GM19397 (cell line): ENCODE measurements at regions not wholly inside any gene's neighbourhood (a gene's known extent, or its start where the extent isn't known, plus 50 kb on each side); places are given as distances from the start of the nearest gene placed in this dataset.

ENCODE experiments used
- ATAC-seq: cut with Tn5 transposase; IDR thresholded peaks from one replicate; pipeline ENCODE4 v1.9.1; 2021; ENCODE audit warnings: mild to moderate bottlenecking, moderate library complexity; ENCODE audit not compliant: unreplicated experiment

DNA sequence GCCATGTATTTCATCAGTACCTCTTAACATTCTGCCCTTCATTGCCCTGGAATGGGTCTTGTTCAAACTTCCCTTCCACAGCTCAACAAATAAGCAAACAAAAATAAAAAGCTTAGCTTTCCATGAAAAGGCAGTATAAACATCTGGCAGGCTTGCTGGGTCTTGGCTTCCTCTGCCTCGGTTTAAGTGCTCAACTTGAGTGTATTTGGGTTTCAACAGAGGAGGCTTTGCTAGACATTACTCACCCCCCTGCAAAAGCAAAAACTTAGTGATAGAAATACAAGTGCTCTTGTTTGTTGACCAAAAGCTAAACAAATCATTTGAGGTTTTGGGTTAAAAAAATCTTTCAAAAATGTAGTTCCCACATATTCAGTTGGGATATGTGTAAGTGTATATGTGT, 518.5 kb downstream of the PLPP3 start:
- ATAC-seq, result no peak

- no peak for ATAC-seq
These were observed 521.6 kb downstream of the PLPP3 start for GRCh38 chr1:56057466-56058405.

DNA sequence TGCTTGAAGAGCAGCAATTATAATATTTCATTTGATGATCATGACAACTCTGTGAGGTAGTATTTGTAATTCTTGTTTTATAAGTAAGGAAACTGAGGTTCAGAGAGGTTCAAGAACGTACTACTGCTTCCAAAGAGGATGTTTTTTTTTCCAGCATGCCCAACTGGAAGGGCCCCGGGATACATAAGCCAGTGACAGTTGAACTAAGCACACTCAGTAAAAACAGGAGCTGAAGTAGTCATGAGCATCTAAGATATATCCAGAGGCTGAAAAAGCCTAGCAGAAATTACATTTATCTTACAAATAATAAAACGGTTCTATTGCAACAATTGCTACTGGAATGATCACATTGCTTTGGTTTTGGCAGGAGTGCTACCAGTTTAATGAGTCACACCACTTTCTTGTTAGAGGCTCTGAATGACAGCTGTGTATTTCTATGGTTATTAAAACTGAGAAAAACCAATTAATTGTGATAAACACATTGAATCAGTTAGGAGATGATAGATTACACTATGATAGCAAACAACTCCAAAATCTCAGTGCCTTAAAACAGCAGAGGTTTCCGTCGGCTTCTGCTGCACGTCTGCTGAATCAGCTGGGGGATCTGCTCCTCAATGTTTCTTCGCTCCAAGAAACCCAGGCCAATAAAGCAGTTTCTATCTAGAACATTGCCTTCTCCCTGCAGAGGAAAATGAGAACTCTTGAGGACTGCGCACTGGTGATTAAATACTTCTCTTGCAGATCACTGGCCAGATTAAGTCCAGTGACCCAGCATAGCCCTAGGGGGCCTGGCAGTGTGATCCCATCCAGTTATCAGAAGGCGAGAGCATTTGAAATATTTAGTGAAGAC, 522.7 kb downstream of the PLPP3 start:
- no peak for ATAC-seq

- no peak for ATAC-seq
These were observed 524.4 kb downstream of the PLPP3 start for GRCh38 chr1:56054959-56055358.

DNA sequence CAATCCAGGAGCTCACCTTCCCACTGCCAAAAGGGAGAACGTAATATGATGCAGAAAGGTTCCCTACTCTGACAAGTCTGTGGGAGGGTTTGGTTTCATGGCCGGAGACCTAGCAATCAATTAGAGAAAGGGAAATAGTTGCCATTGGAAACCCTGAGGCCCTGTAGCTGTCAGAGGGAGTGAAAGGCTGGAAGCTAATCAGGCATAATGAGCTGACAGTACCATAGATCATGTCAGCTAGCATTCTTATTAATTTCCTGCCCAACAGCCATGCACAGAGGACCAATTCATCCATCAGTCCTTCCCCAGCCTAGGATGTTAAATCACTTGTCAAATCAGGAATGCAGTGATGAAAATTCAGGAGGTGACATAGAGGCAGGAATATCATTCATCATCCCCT, 527.3 kb downstream of the PLPP3 start:
- ATAC-seq, result no peak

GRCh38 chr1:56050911-56051310, 528.5 kb downstream of the PLPP3 start:
- ATAC-seq, result no peak

DNA sequence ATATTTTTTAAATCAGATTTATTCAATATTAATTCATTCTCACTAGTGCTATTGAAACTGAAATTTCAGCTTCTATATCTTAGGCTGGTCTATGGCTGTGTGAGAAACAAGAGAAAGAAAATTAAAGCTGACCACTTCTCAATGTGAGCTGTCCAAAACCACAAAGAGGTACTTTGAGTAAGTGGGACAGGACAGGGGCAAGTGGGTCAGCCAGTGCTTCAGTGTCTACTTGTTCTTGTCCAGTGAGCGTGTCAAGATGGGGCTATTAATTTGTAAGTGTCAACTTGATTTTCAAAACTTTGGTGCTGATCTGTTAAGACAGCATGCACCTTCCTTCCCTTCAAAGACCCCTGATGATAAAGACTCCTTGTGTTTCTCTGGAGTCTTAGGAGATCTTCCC, 533.9 kb downstream of the PLPP3 start:
- ATAC-seq, result no peak

DNA sequence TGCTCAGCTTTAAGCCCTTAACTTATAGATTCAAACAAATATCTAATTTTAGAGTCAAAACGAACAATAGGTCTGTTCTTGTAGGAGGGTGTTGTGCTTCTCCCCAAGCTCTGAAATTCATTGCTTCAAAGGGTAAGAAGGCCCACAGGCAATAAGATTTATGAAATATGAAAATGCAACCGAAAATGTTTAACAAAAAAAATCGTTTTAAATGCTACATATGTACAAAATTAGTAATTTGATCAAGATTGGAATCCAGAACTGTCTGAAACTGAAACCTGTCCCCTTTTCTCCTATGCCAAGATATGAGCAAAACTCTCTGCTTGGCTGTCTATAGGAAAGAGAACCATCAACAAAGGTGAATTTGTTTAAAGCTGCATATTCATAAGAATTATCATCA, 534.3 kb downstream of the PLPP3 start:
- ATAC-seq, result no peak

DNA sequence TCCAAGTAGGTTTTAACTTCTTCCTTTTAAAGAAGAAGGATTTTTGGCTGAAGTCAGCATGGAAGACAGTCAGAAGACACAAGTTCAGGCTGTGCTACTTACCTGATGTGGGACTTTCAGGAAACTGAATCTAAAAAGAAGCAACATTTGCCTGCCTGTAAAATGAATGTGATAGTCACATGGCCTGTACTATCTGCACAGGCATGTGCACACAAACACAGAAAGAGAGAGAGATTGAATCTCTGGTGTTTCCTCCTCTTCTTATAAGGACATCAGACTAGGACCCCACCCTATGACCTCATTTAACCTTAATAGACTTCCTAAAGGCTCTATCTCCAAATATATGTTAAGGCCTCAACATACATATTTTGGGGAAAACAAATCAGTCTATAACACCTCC, 542.9 kb downstream of the PLPP3 start:
- ATAC-seq, result no peak

DNA sequence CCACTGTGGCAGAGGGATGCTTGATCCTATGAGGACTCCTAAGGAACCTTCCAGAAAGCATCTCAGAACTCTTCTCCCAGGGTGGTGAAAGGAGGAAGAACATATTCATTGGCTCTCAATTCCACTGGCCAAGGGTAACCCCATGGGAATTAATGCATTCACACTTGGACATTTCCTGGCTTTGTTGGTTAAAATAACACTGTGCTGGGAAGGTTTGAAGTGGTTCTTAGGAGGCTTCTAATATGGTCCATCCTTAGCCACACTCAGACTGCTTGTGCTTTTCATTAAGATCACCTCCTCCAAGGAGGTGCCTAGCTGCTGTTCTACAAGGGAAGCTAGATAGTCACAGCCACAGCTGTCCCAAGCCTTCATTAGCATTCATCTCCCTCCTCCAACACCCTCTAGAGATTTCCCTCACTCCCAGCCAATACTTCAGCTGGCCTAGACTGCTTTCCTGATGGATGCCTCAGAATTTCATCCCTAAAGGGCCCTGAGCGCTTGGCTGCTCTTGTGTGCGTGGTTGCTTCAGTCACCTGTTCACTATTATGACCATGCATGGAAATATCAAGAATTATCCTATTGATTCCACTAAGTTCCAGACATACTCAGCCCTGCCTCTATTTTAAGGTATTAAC, 544.4 kb downstream of the PLPP3 start:
- ATAC-seq, result no peak

- no peak for ATAC-seq
These were observed 545.1 kb downstream of the PLPP3 start for GRCh38 chr1:56034222-56034621.

DNA sequence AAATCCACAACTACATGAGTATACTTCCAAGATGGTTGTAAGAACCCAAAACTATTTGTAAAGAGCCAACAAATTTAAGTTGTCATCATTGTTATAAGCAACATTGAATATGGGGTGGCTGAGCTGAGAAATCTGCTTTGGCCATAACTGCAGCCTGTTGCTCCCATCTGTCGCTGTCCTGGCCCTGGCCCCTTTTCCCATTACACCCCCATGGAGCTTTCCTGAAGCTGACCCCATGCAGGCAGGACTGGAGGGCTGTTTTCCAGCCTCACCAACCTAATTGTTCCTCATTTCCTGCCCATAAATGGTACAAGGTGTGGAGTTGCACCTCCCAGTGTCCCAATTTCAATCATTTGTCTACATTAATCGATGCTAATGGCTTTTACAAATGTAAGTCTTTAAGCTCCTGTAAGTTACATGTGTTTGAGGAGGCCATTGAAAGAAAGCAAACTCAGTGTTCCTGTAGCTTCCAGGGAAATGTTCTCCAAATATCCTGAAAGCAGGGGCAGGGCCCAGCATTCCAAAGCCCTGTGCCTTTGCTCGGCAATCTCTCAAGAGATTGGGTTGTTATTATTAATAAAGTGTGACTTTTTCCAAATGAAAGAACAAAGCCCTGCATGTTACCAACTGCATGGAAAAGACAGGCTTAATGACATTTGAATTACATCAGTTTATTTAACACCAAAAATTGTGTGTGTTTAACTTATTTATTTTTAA, 545.9 kb downstream of the PLPP3 start:
- ATAC-seq, result no peak

GRCh38 chr1:56032096-56032676, 547.2 kb downstream of the PLPP3 start:
- ATAC-seq, result no peak

GRCh38 chr1:56031001-56031400, 548.4 kb downstream of the PLPP3 start:
- no peak for ATAC-seq

- no peak for ATAC-seq
These were observed 549.9 kb downstream of the PLPP3 start for GRCh38 chr1:56029319-56030003.

DNA sequence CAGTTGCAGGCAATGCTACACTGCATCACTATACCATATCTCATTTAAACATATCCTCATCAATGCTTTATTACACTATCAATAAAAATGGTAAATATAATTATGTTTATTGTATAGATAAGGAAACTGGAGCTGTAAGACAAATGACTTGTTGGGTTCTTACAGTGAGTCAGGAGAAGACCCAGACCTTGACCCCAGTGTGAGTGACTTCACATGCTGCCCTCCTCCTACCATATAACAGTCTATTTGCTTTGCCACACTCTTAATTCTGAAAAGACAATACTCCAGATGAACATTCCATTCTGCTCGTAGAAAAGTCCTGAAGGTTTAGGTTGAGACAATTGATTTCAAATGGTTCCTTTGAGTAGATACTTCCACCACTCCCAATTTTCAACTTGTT, 550.5 kb downstream of the PLPP3 start:
- ATAC-seq, result no peak

DNA sequence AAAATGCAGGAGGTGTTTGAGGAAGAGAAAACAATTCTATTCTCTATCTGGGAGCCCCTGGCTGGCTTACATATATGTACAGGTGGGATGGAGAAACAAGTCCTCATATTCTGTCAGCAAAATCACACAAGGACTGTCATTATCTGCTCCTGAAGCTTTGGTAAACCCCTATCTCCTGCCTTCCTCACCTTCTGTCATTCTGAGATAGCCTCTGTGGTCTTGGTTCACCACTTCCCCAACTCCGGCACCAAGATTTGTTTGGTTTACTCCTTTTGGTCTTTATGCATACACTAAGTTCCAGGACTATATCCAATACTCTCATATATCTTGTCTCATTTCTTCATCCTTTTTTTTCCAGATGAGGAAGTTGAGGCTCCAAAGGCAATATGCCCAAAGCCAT, 551.1 kb downstream of the PLPP3 start:
- ATAC-seq, result no peak

- no peak for ATAC-seq
These were observed 553.4 kb downstream of the PLPP3 start for GRCh38 chr1:56025942-56026341.

GRCh38 chr1:56024155-56024554, 555.2 kb downstream of the PLPP3 start:
- no peak for ATAC-seq

DNA sequence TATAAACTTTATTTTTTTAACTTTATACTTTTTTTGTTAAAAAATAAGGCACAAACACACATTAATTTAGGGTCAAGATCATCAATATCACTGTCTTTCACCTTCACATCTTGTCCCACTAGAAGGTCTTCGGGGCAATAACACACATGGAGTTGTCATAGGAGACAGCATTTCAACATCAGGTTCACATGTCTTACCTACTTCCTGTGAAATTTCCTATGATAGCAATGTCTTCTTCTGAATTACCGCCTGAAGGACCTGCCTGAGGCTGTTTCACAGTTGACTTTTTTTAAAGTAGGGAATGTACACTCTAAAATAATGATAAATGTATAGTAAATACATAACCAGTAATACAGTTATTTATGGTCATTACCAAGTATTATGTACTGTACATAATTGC, 559.4 kb downstream of the PLPP3 start:
- ATAC-seq, result no peak
